ENCODE measurements at regions not wholly inside any gene's neighbourhood (a gene's known extent, or its start where the extent isn't known, plus 50 kb on each side); places are given as distances from the start of the nearest gene placed in this dataset.

DNA sequence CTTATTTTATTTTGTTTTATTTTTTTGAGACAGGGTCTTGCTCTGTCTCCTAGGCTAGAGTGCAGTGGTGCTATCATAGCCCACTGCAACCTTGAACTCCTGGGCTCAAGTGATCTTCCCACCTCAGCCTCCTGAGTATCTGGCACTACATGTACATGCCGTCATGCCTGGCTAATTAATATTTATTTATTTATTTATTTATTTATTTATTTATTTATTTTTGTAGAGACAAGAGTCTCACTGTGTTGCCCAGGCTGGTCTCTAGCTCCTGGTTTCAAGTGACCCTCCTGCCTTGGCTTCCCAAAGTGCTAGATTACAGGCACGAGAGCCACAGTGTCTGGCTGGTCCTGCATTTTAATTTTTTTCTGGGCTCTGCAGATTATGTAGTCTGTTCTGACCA lies 84.9 kb upstream of the BCOR start:
- H3K4me3 ChIP-seq (ENCODE audit: low read depth, low read length), result no peak overlapping the region
- POLR2A ChIA-PET, result no interaction called here
- CTCF ChIA-PET, result no interaction called here
- DNase-seq (ENCODE audit: low read depth, low spot score), result no peak
- TF ChIP-seq, protein P1, sequence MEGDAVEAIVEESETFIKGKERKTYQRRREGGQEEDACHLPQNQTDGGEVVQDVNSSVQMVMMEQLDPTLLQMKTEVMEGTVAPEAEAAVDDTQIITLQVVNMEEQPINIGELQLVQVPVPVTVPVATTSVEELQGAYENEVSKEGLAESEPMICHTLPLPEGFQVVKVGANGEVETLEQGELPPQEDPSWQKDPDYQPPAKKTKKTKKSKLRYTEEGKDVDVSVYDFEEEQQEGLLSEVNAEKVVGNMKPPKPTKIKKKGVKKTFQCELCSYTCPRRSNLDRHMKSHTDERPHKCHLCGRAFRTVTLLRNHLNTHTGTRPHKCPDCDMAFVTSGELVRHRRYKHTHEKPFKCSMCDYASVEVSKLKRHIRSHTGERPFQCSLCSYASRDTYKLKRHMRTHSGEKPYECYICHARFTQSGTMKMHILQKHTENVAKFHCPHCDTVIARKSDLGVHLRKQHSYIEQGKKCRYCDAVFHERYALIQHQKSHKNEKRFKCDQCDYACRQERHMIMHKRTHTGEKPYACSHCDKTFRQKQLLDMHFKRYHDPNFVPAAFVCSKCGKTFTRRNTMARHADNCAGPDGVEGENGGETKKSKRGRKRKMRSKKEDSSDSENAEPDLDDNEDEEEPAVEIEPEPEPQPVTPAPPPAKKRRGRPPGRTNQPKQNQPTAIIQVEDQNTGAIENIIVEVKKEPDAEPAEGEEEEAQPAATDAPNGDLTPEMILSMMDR (IDR thresholded peaks at IDR 0.05; ENCODE audit: insufficient read depth, low read length, missing control alignments), result no peak

DNA sequence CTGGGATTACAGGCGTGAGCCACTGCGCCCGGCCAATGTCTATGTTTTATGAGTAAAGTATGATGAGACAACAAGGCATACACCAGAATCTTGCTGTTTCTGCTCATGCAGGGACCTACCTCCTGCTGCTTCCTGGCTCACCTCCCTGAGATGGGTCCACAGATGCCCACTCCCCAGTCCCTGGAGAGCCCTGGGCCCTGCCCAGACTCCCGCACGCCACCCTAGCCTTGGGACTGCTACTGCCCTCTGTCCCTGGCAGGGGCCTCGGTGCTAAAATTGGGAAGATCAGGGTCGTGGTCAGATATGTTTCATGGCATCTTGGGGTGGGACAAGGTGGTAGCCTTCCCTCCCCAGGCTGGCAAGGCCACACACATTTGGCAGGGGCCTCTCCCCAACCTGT lies 84.3 kb upstream of the BCOR start:
- POLR2A ChIA-PET, result no interaction called here
- H3K4me3 ChIP-seq (ENCODE audit: low read depth, low read length), result no peak overlapping the region
- CTCF ChIA-PET, result no interaction called here
- no peak for DNase-seq (ENCODE audit: low read depth, low spot score)
- TF ChIP-seq, protein P1 (IDR thresholded peaks at IDR 0.05; ENCODE audit: insufficient read depth, low read length, missing control alignments), result no peak

- ChIA-PET CTCF (no interaction called here), POLR2A (interaction anchor here (0.6 kb wide), 1 partner anchor 405 kb away, joined by 3 read pairs; no protein-coding TSS in a partner anchor)
- no peak overlapping the region for H3K4me3 ChIP-seq (ENCODE audit: low read depth, low read length)
- TF ChIP-seq, protein P1 (IDR thresholded peaks at IDR 0.05; ENCODE audit: insufficient read depth, low read length, missing control alignments), result no peak
- no peak for DNase-seq (ENCODE audit: low read depth, low spot score)
Measured at GRCh38 chrX:40179283-40179682, 81.5 kb upstream of the BCOR start.

- DNase-seq (ENCODE audit: low read depth, low spot score), result no peak
- CTCF ChIA-PET, result interaction anchor here (1.3 to 1.8 kb wide), 2 partner anchors 9 to 10 kb away, joined by 3 to 5 read pairs; no protein-coding TSS in a partner anchor
- TF ChIP-seq, protein P1 (IDR thresholded peaks at IDR 0.05; ENCODE audit: insufficient read depth, low read length, missing control alignments), result no peak
- no peak overlapping the region for H3K4me3 ChIP-seq (ENCODE audit: low read depth, low read length)
- POLR2A ChIA-PET, result no interaction called here
Measured at GRCh38 chrX:40177942-40178715, 80.4 kb upstream of the BCOR start.

- H3K4me3 ChIP-seq (ENCODE audit: low read depth, low read length), result no peak overlapping the region
- POLR2A ChIA-PET, result no interaction called here
- CTCF ChIA-PET, result interaction anchor here (1.0 to 1.8 kb wide), 3 partner anchors 10 to 16 kb away, joined by 3 to 5 read pairs (median 4); no protein-coding TSS in a partner anchor
- TF ChIP-seq, protein P1 (IDR thresholded peaks at IDR 0.05; ENCODE audit: insufficient read depth, low read length, missing control alignments), result no peak
- no peak for DNase-seq (ENCODE audit: low read depth, low spot score)
Measured at GRCh38 chrX:40177489-40177888, 79.7 kb upstream of the BCOR start.

- TF ChIP-seq, protein P1 (IDR thresholded peaks at IDR 0.05; ENCODE audit: insufficient read depth, low read length, missing control alignments), result no peak
- DNase-seq (ENCODE audit: low read depth, low spot score), result no peak
- ChIA-PET POLR2A (no interaction called here), CTCF (interaction anchor here (1.0 to 1.8 kb wide), 3 partner anchors 9 to 17 kb away, joined by 3 to 5 read pairs (median 4); no protein-coding TSS in a partner anchor)
- H3K4me3 ChIP-seq (ENCODE audit: low read depth, low read length), result no peak overlapping the region; the same call in 1 of the 2 replicates
Measured at GRCh38 chrX:40177117-40177430, 79.3 kb upstream of the BCOR start.
